OCI-LY7 (cell line): ENCODE measurements at regions not wholly inside any gene's neighbourhood (a gene's known extent, or its start where the extent isn't known, plus 50 kb on each side); places are given as distances from the start of the nearest gene placed in this dataset.

ENCODE experiments used
- BruUV-seq: library from RNA; stranded (reverse); fragments of 400-500 nt; replicated peaks from 2 replicates; lab custom pipeline; 2021; lab: Mats Ljungman, UMichigan
- CTCF ChIA-PET: fragments of 300-600 bp; sonication (Branson Sonifier 250); formaldehyde crosslinking; loops from one replicate; lab custom pipeline; 2022; ENCODE audit warnings: antibody characterized with exemption; ENCODE audit not compliant: unreplicated experiment; lab: Charles Lee
- POLR2A ChIA-PET: fragments of 300-600 bp; sonication (Branson Sonifier 250); formaldehyde crosslinking; loops from one replicate; lab custom pipeline; 2022; ENCODE audit warnings: antibody characterized with exemption; lab: Charles Lee
- DNase-seq: peaks from one replicate; pipeline ENCODE4 v3.0.0-alpha.2; 2015; ENCODE audit warnings: low spot score
- H2AFZ ChIP-seq: fragments of 200-600 bp; sonication (generic), shearing (Covaris generic); 2 replicates; pipeline ENCODE4 v1.6.1; 2014; ENCODE audit warnings: mild to moderate bottlenecking, antibody characterized with exemption, low read length, moderate library complexity
- H3K27ac ChIP-seq: fragments of 200-600 bp; sonication (generic); 2 replicates; pipeline ENCODE4 v1.5.1; 2014; ENCODE audit warnings: mixed run types, low read depth, mild to moderate bottlenecking, moderate library complexity, low read length, inconsistent platforms; ENCODE audit not compliant: poor library complexity, severe bottlenecking
- H3K36me3 ChIP-seq: fragments of 200-600 bp; sonication (generic); 2 replicates; pipeline ENCODE4 v1.6.1; 2014; ENCODE audit warnings: mild to moderate bottlenecking, antibody characterized with exemption, low read length, moderate library complexity, mixed read lengths; ENCODE audit not compliant: insufficient read depth
- H3K4me1 ChIP-seq: fragments of 200-600 bp; sonication (generic); 2 replicates; pipeline ENCODE4 v1.5.1; 2014; ENCODE audit warnings: mild to moderate bottlenecking, low read length; ENCODE audit not compliant: insufficient read depth, poor library complexity, severe bottlenecking
- H3K4me2 ChIP-seq: fragments of 200-600 bp; sonication (generic); 2 replicates; pipeline ENCODE4 v1.6.1; 2014; ENCODE audit warnings: mild to moderate bottlenecking, low read length
- H3K4me3 ChIP-seq: fragments of 200-600 bp; sonication (generic); 2 replicates; pipeline ENCODE4 v1.5.1; 2014; ENCODE audit warnings: mild to moderate bottlenecking, low read depth, low read length; ENCODE audit not compliant: poor library complexity, severe bottlenecking
- H3K79me2 ChIP-seq: fragments of 200-600 bp; sonication (generic); 2 replicates; pipeline ENCODE4 v1.6.1; 2016; ENCODE audit warnings: low read depth, mild to moderate bottlenecking, low read length, moderate library complexity, mixed read lengths; ENCODE audit not compliant: insufficient read depth
- H3K9me2 ChIP-seq: fragments of 200-600 bp; sonication (generic); 2 replicates; pipeline ENCODE4 v1.6.1; 2016; ENCODE audit warnings: mild to moderate bottlenecking, low read length, mixed read lengths; ENCODE audit not compliant: insufficient read depth
- H3K9me3 ChIP-seq: fragments of 200-600 bp; sonication (generic); 2 replicates; pipeline ENCODE4 v1.6.1; 2014; ENCODE audit warnings: mild to moderate bottlenecking, mixed run types, low read length, mixed read lengths
- H4K20me1 ChIP-seq: fragments of 200-600 bp; sonication (generic); 2 replicates; pipeline ENCODE4 v1.6.1; 2014; ENCODE audit warnings: mild to moderate bottlenecking, antibody characterized with exemption, low read length, moderate library complexity, mixed read lengths; ENCODE audit not compliant: insufficient read depth
- CTCF ChIP-seq: fragments of 200-600 bp; sonication (generic); conservative IDR thresholded peaks from 2 replicates; pipeline ENCODE4 v1.5.1; 2014; ENCODE audit warnings: mild to moderate bottlenecking, antibody characterized with exemption, low read length, moderate library complexity, mixed read lengths
- EZH2phosphoT487 ChIP-seq: fragments of 200-600 bp; sonication (generic); IDR thresholded peaks from 2 replicates; pipeline ENCODE4 v1.6.1; 2018; ENCODE audit warnings: low read depth, borderline replicate concordance, mild to moderate bottlenecking, mixed run types, antibody characterized with exemption, low read length, moderate library complexity, mixed read lengths
- intact Hi-C: fragments of 100-400 bp; cut with micrococcal nuclease; formaldehyde crosslinking; loops from one replicate; pipeline ENCODE4 v1.10.0; 2022; ENCODE audit not compliant: unreplicated experiment

DNA sequence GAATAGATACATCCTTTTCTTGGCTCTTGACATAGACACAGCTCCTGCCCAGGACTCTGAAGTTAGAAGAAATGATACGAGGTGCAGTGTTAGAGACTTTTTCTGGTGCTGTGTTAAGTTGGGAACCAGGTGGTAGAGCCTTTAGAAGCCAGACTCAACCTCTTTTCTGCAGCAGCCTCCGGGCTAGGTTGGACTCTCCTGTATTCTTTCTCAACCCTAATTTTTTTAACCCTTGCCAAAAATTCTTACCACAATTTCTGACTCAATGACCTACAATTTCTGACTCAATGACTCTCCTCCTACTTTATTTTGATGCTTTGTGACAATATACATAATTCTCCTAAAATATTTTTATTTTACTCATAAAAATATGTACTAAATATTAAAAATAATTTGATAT, 127.4 kb upstream of the PRL start:
- Histone ChIP-seq H3K4me1 (no peaks in the 10 kb centered on the region), H2AFZ (no peak overlapping the region), H3K9me2 (no peaks in the 10 kb centered on the region), H3K27ac (no peak overlapping the region), H3K4me2 (no peak overlapping the region), H4K20me1 (no peaks in the 10 kb centered on the region), H3K79me2 (no peaks in the 10 kb centered on the region), H3K4me3 (no peak overlapping the region), H3K9me3 (no peaks in the 10 kb centered on the region), H3K36me3 (no peaks in the 10 kb centered on the region)
- POLR2A ChIA-PET: no interaction called here
- BruUV-seq: no TSS peak
- intact Hi-C loops: no loop called here
- CTCF ChIA-PET: no interaction called here
- TF ChIP-seq CTCF (no peak), EZH2phosphoT487 (no peak)
- no peak for DNase-seq

DNA sequence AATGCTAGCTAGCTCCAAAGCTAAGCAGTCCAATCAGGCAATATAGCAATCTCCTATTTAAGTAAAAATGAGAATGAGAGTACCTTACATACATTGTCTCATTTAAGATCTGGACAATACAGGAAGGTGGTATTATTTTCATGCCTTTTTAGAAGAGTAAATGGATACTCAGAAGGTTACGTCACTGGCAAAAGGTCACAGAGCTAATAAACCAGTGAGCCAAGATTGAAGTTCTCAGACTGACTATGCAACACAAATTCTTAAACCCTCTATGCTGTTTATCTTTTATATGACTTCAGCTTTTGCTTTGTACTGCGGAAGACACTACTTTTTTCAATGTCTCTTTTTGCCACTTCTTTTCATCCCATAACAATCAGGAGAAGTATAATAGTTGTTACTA, 135.2 kb upstream of the PRL start:
- no TSS peak for BruUV-seq
- CTCF ChIA-PET: no interaction called here

More for the DNA sequence above, 135.2 kb upstream of the PRL start:
- Histone ChIP-seq H3K36me3 (no peaks in the 10 kb centered on the region), H3K4me3 (no peak overlapping the region), H3K4me2 (no peak overlapping the region), H3K9me3 (no peaks in the 10 kb centered on the region), H2AFZ (no peak overlapping the region), H3K9me2 (no peaks in the 10 kb centered on the region), H3K79me2 (no peaks in the 10 kb centered on the region), H4K20me1 (no peaks in the 10 kb centered on the region), H3K27ac (no peak overlapping the region), H3K4me1 (no peaks in the 10 kb centered on the region)
- DNase-seq: no peak
- intact Hi-C loops: no loop called here
- POLR2A ChIA-PET: interaction anchor here (1.0 kb wide), 1 partner anchor 215 kb away, joined by 3 read pairs; no protein-coding TSS in a partner anchor
- no peak for TF ChIP-seq EZH2phosphoT487
- no peak for TF ChIP-seq CTCF
